ENCODE measurements at regions not wholly inside any gene's neighbourhood (a gene's known extent, or its start where the extent isn't known, plus 50 kb on each side); places are given as distances from the start of the nearest gene placed in this dataset.

DNA sequence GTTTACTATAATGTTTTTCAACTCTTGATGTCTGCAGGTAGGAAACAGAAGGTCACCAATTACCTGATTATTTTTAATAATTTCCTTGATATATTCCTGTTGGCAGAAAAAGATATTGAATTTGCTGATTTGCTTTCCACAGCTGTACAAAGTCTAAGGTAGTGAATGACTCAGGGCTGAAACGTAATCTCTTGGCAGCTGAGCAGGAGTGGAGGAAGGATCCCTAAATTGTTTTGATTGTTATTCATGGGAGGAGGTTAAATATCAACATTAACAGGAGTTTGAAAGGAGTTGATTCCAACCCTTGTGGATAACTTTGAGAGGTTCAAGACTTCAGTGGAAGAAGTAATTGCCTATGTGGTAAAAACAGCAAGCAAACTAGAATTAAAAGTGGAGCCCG lies 345.2 kb upstream of the SLC8A1 start:
- no peak for DNase-seq (ENCODE audit: low read depth in 2 of 2)

GRCh38 chr2:40803900-40804299 lies 352.0 kb upstream of the SLC8A1 start:
- no peak for DNase-seq (ENCODE audit: low read depth in 2 of 2)

- no peak for DNase-seq (ENCODE audit: low read depth in 2 of 2)
These were observed 357.3 kb upstream of the SLC8A1 start for GRCh38 chr2:40809156-40809555.

- no peak for DNase-seq (ENCODE audit: low read depth in 2 of 2)
These were observed 362.7 kb upstream of the SLC8A1 start for GRCh38 chr2:40814616-40815015.

- DNase-seq (ENCODE audit: low read depth in 2 of 2) = no peak
These were observed 368.4 kb upstream of the SLC8A1 start for GRCh38 chr2:40820319-40820718.

GRCh38 chr2:40823478-40823877 lies 371.6 kb upstream of the SLC8A1 start:
- DNase-seq (ENCODE audit: low read depth in 2 of 2) = no peak

- no peak for DNase-seq (ENCODE audit: low read depth in 2 of 2)
These were observed 372.4 kb upstream of the SLC8A1 start for GRCh38 chr2:40824278-40824677.

DNA sequence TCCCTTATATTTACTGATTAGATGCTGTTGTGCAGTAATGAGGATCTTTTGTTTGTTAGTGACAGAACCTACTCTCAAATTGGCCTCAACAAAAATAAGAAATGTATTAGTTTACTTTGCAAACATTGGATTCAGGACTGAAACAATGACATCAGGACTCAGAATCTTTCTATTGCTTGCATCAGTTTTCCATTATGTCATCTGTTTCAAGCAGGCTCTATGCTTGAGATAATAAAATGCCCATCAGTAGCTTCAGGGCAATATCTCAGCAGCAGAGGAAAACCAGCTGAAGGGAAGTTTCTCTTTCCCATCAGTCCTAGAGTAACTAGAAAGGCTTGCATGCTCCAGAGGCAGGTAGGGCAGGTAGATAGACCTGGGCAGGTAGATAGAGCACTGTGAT lies 375.5 kb upstream of the SLC8A1 start:
- no peak for DNase-seq (ENCODE audit: low read depth in 2 of 2)

GRCh38 chr2:40831321-40831873 lies 379.5 kb upstream of the SLC8A1 start:
- DNase-seq (ENCODE audit: low read depth in 2 of 2) = no peak

DNA sequence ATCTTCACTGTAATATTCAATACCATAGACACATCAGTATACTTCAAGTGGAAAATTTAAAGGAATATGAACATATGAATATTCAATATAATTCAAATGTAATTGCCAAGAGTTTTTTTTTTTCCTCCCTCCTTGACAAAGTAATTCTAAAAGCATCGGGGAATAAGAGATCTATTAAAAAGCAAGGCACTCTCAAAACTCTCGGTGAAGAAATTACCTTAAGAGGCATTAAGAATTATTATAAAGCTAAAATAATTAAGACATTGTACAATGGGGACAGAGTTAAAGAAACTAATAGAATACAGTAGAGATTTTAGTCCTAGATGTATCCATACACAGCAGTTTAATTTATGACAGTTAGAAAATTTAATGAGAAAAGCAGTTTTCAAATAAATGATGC lies 390.0 kb upstream of the SLC8A1 start:
- no peak for DNase-seq (ENCODE audit: low read depth in 2 of 2)

DNA sequence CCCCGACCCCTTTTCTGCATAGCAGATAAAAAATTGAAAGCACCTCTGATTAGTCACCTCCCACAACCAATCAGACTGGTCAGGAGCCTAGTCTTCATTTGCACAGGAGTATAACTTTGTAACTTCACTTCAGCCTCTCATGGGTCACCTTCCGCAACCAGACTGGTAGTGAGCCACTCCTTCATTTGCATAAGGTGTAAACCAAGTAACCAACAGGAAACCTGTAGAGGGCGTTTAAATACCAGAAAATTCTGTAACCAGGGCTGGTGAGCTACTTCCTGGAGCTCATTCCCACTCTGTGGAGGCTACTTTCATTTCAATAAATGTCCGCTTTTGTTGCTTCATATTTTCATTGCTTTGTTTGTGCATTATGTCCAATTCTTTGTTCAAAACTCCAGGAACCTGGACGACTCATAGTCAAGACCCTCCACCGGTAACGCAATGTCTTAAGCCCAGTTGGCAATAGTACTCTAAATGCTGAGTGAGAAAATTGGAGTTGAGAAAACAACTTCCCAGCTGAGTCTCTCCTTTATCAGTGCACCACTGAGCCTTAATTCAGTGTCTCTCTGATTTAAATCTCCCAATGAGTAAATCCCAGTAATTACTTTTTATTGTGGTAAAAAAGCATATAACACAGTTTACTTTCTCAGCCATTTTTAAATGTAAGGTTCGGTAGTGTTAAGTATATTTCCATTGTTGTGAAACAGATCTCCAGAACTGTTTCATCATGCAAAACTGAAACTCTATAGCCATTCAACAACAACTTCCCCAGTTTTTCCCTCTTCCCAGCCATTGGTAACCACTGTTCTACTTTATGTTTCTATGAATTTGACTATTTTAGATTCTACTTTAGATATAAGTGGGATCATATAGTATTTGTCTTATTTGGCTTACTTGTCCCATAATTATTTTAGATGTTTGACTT lies 392.7 kb upstream of the SLC8A1 start:
- no peak for DNase-seq (ENCODE audit: low read depth in 2 of 2)

DNA sequence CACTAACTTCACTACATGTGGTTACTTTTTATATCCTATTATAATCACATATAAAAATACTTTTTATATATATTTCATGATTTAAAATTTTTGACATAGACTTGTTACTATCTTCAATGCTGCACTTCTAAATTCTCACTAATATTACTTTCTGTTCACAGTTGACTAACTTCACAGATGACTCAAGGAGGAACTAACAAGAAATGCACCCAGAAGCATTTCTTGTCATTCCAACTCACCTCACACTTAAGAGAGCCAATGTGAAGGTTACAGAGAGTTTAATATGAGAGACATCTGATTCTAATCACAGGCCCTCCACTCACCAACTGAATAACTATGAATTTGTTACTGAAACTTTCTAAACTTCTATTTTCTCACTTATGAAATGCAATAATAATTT lies 399.8 kb upstream of the SLC8A1 start:
- no peak for DNase-seq (ENCODE audit: low read depth in 2 of 2)

- no peak for DNase-seq (ENCODE audit: low read depth in 2 of 2)
These were observed 407.7 kb upstream of the SLC8A1 start for GRCh38 chr2:40859617-40860016.

DNA sequence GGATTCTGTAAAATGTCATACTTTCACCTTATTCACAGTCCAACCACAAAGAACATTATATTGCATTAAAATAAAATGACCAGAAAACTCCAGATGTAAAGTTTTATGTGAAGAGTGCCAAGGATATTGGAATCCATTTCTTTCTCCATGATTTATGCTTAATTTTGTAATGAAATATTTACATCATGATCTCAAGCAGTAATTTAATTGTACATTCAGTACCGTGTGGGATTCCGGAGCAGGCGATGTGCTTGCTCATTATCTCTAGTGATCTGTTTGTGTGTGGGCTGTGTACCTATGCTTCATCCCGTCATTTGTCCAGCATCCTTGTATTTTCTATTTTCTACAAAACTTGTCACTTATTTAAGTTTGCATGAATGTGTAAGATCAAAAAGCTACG lies 415.9 kb upstream of the SLC8A1 start:
- no peak for DNase-seq (ENCODE audit: low read depth in 2 of 2)

DNA sequence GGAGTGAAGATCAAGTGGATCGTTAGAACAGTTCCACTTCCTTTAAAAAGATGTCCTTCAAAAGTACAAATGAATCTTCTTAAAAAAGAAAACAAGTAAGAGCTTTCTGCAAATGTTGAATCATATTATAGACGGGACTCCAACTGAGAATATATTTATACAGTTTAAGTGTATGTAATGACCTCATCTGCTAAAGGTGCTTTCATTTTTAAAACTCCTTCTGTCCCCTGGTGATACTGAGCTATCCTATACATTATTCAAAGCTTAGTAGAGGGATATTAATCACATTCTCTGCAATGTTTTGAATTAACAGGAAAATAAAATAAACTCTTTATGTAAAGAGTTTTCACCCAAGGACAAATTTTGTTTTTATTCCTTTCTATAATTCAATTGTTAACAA lies 420.7 kb upstream of the SLC8A1 start:
- no peak for DNase-seq (ENCODE audit: low read depth in 2 of 2)

GRCh38 chr2:40874380-40874779 lies 422.5 kb upstream of the SLC8A1 start:
- no peak for DNase-seq (ENCODE audit: low read depth in 2 of 2)

DNA sequence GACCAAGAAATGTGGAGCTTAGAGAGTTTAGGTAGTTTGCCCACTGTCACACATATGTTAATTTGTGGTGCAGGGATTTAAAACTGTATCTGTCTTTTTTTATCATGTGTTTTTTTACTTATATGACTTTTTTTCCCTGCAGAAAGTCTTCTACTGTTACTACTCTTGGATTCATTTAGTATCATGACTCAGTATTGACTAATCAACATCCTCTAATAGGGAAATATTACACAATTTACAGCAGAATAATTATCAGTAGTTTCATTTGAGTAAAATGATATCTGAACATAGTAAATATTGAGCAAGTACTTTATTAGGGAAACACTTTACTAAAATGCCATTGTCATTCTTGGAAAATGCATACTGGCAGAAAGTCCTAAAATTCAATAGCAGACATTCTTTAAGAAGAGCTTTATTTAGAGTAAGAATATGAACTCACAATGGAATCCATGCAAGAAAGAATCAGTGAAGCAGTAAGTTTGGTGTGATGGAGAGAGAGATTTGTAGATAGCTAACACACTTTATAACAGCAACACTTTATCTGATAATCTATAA lies 425.9 kb upstream of the SLC8A1 start:
- DNase-seq (ENCODE audit: low read depth in 2 of 2) = no peak

DNA sequence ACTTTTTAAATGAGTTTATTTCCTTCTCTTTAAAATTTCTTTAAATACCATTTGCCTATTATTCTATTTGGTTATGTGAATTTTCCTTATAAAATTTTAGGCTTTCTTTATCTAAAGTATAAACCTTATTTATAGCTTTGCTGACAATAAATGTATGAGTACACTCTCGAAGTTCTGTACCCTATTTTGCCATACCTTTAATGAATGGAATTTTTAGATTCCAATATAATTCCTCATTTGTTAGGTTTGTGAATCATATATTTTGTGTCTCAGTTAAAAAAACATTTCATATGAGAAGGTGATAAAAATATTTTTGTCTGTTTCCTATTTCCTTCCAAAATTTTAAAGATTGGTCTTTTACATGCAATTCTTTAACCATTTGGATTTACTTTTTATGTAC lies 427.4 kb upstream of the SLC8A1 start:
- DNase-seq (ENCODE audit: low read depth in 2 of 2) = no peak

DNA sequence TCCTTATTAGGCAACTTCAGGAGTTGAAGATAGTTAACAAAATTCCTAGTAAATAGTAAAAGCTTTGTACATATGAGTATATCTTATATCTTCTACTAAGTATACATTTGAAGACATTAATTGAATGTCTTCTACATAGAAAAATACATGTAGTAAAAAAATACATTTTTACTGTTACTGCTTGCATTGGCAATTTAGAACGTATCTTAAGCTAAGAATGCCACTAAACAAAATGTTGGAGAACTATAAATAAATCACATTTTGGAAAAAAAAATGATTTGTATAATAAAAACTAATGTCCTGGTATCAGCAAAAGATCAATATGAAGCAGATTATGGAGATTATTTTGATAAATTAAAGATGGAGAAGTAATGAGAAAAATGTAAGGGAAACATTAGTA lies 434.2 kb upstream of the SLC8A1 start:
- DNase-seq (ENCODE audit: low read depth in 2 of 2) = no peak

DNA sequence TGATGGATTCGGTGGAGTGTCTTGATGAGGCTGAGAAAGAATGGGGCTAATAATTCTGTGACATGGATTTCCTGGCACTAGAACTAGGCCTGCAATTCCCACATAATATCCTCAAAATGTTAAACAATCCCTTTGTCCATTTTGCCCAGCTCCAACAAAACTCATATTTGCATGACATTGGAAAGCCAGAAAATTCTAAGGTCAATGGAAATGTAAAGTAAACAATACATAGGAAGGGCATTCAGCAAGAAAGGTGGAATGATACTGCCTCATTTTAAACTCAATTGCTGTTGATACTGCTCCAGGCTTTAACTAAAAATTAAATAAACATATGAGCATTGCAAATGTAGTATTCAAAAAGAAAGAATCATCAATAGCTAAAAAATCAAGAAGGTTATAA lies 434.8 kb upstream of the SLC8A1 start:
- DNase-seq (ENCODE audit: low read depth in 2 of 2) = no peak

- DNase-seq (ENCODE audit: low read depth in 2 of 2) = no peak
These were observed 444.5 kb upstream of the SLC8A1 start for GRCh38 chr2:40896358-40896757.

GRCh38 chr2:40914666-40915065 lies 462.8 kb upstream of the SLC8A1 start:
- DNase-seq (ENCODE audit: low read depth in 2 of 2) = no peak

- DNase-seq (ENCODE audit: low read depth in 2 of 2) = no peak
These were observed 463.8 kb upstream of the SLC8A1 start for GRCh38 chr2:40915651-40916050.
